ENCODE measurements at regions not wholly inside any gene's neighbourhood (a gene's known extent, or its start where the extent isn't known, plus 50 kb on each side); places are given as distances from the start of the nearest gene placed in this dataset.

DNA sequence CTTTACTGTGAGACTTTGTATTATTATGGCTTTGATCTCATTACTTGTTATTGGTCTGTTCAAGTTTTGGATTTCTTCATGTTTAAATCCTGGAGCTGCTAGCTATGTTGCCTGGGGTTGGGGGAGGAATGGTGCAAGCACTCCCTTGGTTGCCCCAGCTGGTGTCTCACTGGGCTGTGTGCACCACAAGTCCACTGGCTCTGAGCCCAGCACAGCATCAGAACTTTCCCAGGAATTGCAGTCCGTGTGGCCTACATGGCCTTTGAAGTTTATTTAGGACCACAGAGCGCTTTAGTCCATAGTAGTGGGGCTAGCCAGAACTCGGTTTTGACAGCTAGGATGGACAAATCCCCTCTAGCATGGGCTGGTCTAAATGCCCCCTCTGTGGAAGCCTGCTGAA, 278.8 kb upstream of the RPS6KA3 start:
- no peak for DNase-seq (ENCODE audit: low read depth)
- H3K4me3 ChIP-seq (ENCODE audit: low read depth, low read length) = no peak overlapping the region
- TF ChIP-seq CTCF (IDR thresholded peaks at IDR 0.05; ENCODE audit: low read depth, low read length, missing control alignments) = no peak

- H3K4me3 ChIP-seq (ENCODE audit: low read depth, low read length) = no peak overlapping the region
- TF ChIP-seq CTCF (IDR thresholded peaks at IDR 0.05; ENCODE audit: low read depth, low read length, missing control alignments) = no peak
- no peak for DNase-seq (ENCODE audit: low read depth)
Observed at GRCh38 chrX:20542072-20542471, 275.4 kb upstream of the RPS6KA3 start.

- no peak for TF ChIP-seq CTCF (IDR thresholded peaks at IDR 0.05; ENCODE audit: low read depth, low read length, missing control alignments)
- DNase-seq (ENCODE audit: low read depth) = no peak
- H3K4me3 ChIP-seq (ENCODE audit: low read depth, low read length) = no peak overlapping the region
Observed at GRCh38 chrX:20538974-20539373, 272.3 kb upstream of the RPS6KA3 start.

- no peak for DNase-seq (ENCODE audit: low read depth)
- H3K4me3 ChIP-seq (ENCODE audit: low read depth, low read length) = no peak overlapping the region
- no peak for TF ChIP-seq CTCF (IDR thresholded peaks at IDR 0.05; ENCODE audit: low read depth, low read length, missing control alignments)
Observed at GRCh38 chrX:20531667-20532066, 265.0 kb upstream of the RPS6KA3 start.

GRCh38 chrX:20530406-20530921, 263.8 kb upstream of the RPS6KA3 start:
- H3K4me3 ChIP-seq (ENCODE audit: low read depth, low read length) = no peak overlapping the region
- DNase-seq (ENCODE audit: low read depth) = no peak
- peak; percentile 58 for TF ChIP-seq CTCF (IDR thresholded peaks at IDR 0.05; ENCODE audit: low read depth, low read length, missing control alignments)

DNA sequence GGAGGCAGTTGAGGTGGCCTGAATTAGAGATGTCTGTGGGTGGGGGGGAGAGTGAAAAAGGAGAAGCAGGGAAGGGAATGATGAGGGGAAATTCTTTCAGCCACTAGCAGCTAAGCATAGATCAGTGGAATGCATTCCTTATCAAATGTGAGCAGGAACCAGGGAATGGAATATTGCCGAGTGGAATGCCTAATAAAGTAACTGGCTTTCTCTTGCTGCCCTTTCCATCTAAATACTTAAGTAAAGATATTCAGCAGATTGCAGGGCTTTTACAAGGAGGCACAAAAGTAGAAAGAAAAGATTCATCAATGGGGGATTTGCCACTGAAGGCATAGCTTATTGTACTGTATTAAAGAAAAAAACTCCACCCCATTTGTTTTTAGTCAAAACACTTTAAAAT, 263.0 kb upstream of the RPS6KA3 start:
- H3K4me3 ChIP-seq (ENCODE audit: low read depth, low read length) = no peak overlapping the region
- no peak for TF ChIP-seq CTCF (IDR thresholded peaks at IDR 0.05; ENCODE audit: low read depth, low read length, missing control alignments)
- no peak for DNase-seq (ENCODE audit: low read depth)

- no peak for DNase-seq (ENCODE audit: low read depth)
- TF ChIP-seq CTCF (IDR thresholded peaks at IDR 0.05; ENCODE audit: low read depth, low read length, missing control alignments) = no peak
- H3K4me3 ChIP-seq (ENCODE audit: low read depth, low read length) = no peak overlapping the region
Observed at GRCh38 chrX:20529301-20529700, 262.6 kb upstream of the RPS6KA3 start.

Measured in GM12864 (cell line).